Right lobe of liver (tissue), 4 donors: ENCODE measurements at regions not wholly inside any gene's neighbourhood (a gene's known extent, or its start where the extent isn't known, plus 50 kb on each side); places are given as distances from the start of the nearest gene placed in this dataset.

Source experiments
- CTCF ChIP-seq, 4 donors: fragments of 200-600 bp in 3 of 4; fragments of 450-650 bp in 1 of 4; IDR thresholded peaks; one replicate each; pipeline versions ENCODE4 v1.5.1 to v1.8.0; 2016 to 2022; ENCODE audit warnings: antibody characterized with exemption in 4 of 4, mild to moderate bottlenecking in 2 of 4
- POLR2A ChIP-seq: fragments of 450-650 bp; IDR thresholded peaks from one replicate; pipeline ENCODE4 v1.6.1; 2017; ENCODE audit warnings: antibody characterized with exemption, mild to moderate bottlenecking
- donor health status: DM: no; HTN: no; CAD: no.
- donor health status: DM: no; HTN: no; CAD: no.
- donor health status: DM: no; HTN: yes; CAD: no.

DNA sequence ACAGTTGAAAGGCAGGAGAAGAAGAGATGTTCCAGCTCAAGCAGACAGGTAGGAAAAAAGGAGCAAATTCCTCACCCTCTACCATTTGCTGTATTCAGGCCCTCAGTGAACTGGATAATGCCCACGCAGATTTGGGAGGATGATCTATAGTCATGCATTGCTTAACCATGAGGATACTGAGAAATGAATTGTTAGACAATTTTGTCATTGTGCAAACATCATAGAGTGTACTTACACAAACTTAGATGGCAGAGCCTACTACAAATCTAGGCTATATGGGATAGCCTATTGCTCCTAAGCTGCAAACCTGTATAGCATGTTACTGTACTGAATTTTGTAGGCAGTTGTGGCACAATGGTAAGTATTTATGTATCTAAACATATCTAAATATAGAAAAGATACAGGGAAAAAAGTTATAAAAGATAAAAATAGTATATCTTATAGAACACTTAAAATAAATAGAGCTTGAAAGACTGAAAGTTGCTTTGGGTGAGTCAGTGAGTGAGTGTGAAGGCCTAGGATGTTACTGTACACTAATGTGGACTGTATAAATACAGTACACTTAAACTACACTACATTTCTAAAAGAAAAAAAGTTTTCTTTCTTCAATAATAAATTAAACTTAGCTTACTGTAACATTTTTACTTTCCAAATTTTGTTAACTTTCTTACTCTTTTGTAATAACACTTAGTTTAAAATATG is 672.3 kb downstream of the UTRN start:
- TF ChIP-seq CTCF (IDR thresholded peaks at IDR 0.05) (no peak), POLR2A (no peak)
